ENCODE measurements at regions not wholly inside any gene's neighbourhood (a gene's known extent, or its start where the extent isn't known, plus 50 kb on each side); places are given as distances from the start of the nearest gene placed in this dataset.
"Not testable (repeated sequence)": the region's sequence is repeated elsewhere in the genome, so short reads cannot be mapped to it uniquely, and the experiment has no call there.

DNA sequence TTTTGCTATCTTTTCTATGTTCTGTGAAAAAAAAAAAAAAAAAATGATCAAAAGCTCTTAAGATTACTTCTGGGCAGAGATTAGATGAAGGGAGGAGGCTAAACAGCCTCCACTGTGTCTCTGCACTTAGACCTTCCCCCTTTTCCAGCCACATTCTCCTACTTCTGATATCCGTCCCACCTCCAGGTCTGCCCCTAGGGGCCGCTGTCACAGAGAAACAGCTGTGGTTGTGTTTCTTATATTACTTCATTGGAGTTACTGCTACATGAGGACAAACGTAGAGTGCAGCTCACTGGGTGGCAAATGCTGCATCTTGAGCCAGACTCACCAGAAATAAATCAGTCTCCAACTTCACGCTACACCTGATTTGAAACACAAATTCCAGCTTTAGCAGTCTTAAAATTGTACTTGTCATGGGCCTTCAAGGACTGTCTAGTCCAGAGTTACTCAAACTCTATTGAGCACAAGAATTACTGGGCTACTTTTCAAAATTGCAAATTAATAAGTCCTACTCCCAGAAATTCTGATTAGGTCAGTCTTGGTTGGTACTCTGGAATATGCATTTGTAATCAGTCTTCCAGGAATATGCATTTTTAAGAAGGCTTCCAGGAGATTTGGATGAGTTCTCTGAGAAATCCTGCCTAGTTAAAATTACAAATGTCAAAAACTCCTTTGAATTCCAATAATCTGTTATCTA, 125.2 kb upstream of the PTBP2 start:
- peak in 5 of 14 experiments; percentile 0 to 17 (median 4) for DNase-seq
- POLR2A ChIA-PET: no interaction called here
- H3K27me3 Mint-ChIP-seq: peaks cover 5% of the 10 kb centered on the region

GRCh38 chr1:96597218-96597617, 124.4 kb upstream of the PTBP2 start:
- no peaks in the 10 kb centered on the region for H3K36me3 Mint-ChIP-seq (ENCODE audit: low read depth)
- H3K4me1 Mint-ChIP-seq (ENCODE audit: low read depth): no peaks in the 10 kb centered on the region
- H3K27me3 ChIP-seq (ENCODE audit: control insufficient read depth in 1 of 2, insufficient read depth in 2 of 2, low read length in 2 of 2): no peaks in the 10 kb centered on the region
- ATAC-seq (ENCODE audit: poor library complexity): no peak
- TF ChIP-seq CTCF (IDR thresholded peaks at IDR 0.05): no peak
- no peaks in the 10 kb centered on the region for H3K9me3 Mint-ChIP-seq
- no peak overlapping the region for H3K4me3 Mint-ChIP-seq
- no peaks in the 10 kb centered on the region for H3K9me3 ChIP-seq (ENCODE audit: control insufficient read depth in 1 of 2, insufficient read depth in 1 of 2, low read length in 2 of 2)
- intact Hi-C loops (cut with DNase I, micrococcal nuclease): no loop called here
- no peaks in the 10 kb centered on the region for H3K4me1 ChIP-seq (ENCODE audit: insufficient read depth, low read length)
- DNase-seq: no peak
- H3K4me3 ChIP-seq (ENCODE audit: low read length): no peak overlapping the region
- CTCF ChIA-PET: no interaction called here
- peaks cover 5% of the 10 kb centered on the region for H3K27me3 Mint-ChIP-seq
- POLR2A ChIA-PET: no interaction called here
- H3K36me3 ChIP-seq (ENCODE audit: insufficient read depth, low read length): no peaks in the 10 kb centered on the region
- no peak overlapping the region for H3K27ac Mint-ChIP-seq
- no peak overlapping the region for H3K27ac ChIP-seq (ENCODE audit: low read depth in 1 of 2, low read length in 2 of 2)

More for the DNA sequence above, 125.2 kb upstream of the PTBP2 start:
- CTCF ChIA-PET: no interaction called here
- H3K36me3 ChIP-seq (ENCODE audit: insufficient read depth, low read length): no peaks in the 10 kb centered on the region
- Mint-ChIP-seq H3K4me1 (ENCODE audit: low read depth) (no peaks in the 10 kb centered on the region), H3K4me3 (no peak overlapping the region), H3K36me3 (ENCODE audit: low read depth) (no peaks in the 10 kb centered on the region), H3K27ac (no peak overlapping the region), H3K9me3 (no peaks in the 10 kb centered on the region)
- no peaks in the 10 kb centered on the region for H3K4me1 ChIP-seq (ENCODE audit: insufficient read depth, low read length)
- no peak for TF ChIP-seq CTCF (IDR thresholded peaks at IDR 0.05)
- no peaks in the 10 kb centered on the region for H3K9me3 ChIP-seq (ENCODE audit: control insufficient read depth in 1 of 2, insufficient read depth in 1 of 2, low read length in 2 of 2)
- no peak overlapping the region for H3K4me3 ChIP-seq (ENCODE audit: low read length)
- ATAC-seq (ENCODE audit: poor library complexity): no peak
- no peaks in the 10 kb centered on the region for H3K27me3 ChIP-seq (ENCODE audit: control insufficient read depth in 1 of 2, insufficient read depth in 2 of 2, low read length in 2 of 2)
- no peak overlapping the region for H3K27ac ChIP-seq (ENCODE audit: low read depth in 1 of 2, low read length in 2 of 2)
- intact Hi-C loops (cut with DNase I, micrococcal nuclease): no loop called here

DNA sequence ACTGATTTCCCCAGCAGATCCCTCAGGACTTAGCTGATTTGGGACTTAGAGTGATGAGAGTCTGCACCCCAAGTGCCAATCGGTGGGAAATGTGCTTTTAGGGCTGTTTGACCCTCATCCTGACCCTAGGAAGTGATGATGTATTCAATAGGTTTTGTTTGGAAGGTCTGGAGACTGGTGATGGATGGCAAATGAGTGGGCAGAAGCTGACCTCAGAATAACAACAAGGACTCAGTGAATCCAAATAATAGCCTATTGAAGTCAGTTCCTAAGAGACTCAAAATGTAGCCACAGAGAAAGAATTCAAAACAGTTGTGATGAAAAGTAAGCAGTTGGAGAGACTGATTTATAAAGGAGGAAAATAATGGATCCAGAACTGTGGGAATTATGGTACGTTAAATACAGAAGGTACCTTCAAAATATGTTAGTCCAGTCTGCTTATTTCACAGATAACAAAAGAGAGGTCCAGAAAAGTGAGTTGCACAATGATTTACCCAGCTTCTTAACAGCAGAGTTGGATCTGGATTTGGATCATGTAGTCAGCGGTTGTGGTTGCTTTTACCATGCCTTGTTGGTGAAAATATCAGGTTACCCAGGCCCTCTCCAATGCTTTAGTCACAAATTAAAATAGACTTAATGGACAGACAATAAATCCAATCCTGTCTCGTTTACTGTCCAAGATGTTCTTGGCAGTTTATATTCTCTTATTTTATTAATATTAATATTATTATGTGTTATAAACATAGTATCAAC, 123.0 kb upstream of the PTBP2 start:
- DNase-seq: no peak
- Mint-ChIP-seq H3K9me3 (no peaks in the 10 kb centered on the region), H3K27me3 (peaks cover 5% of the 10 kb centered on the region), H3K4me1 (ENCODE audit: low read depth) (no peaks in the 10 kb centered on the region), H3K4me3 (no peak overlapping the region), H3K36me3 (ENCODE audit: low read depth) (no peaks in the 10 kb centered on the region), H3K27ac (no peak overlapping the region)
- ATAC-seq (ENCODE audit: poor library complexity): no peak
- TF ChIP-seq CTCF (IDR thresholded peaks at IDR 0.05): no peak
- intact Hi-C loops (cut with DNase I, micrococcal nuclease): no loop called here
- Histone ChIP-seq H3K27me3 (ENCODE audit: control insufficient read depth in 1 of 2, insufficient read depth in 2 of 2, low read length in 2 of 2) (no peaks in the 10 kb centered on the region), H3K36me3 (ENCODE audit: insufficient read depth, low read length) (no peaks in the 10 kb centered on the region), H3K4me3 (ENCODE audit: low read length) (no peak overlapping the region), H3K4me1 (ENCODE audit: insufficient read depth, low read length) (no peaks in the 10 kb centered on the region), H3K9me3 (ENCODE audit: control insufficient read depth in 1 of 2, insufficient read depth in 1 of 2, low read length in 2 of 2) (no peaks in the 10 kb centered on the region), H3K27ac (ENCODE audit: low read depth in 1 of 2, low read length in 2 of 2) (no peak overlapping the region)
- POLR2A ChIA-PET: no interaction called here
- CTCF ChIA-PET: no interaction called here

DNA sequence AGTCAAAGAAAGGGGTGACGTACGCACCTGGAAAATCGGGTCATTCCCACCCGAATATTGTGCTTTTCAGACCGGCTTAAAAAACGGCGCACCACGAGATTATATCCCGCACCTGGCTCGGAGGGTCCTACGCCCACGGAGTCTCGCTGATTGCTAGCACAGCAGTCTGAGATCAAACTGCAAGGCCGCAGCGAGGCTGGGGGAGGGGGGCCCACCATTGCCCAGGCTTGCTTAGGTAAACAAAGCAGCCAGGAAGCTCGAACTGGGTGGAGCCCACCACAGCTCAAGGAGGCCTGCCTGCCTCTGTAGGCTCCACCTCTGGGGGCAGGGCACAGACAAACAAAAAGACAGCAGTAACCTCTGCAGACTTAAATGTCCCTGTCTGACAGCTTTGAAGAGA, 117.0 kb upstream of the PTBP2 start:
- intact Hi-C loops (cut with DNase I, micrococcal nuclease): not testable (repeated sequence)

DNA sequence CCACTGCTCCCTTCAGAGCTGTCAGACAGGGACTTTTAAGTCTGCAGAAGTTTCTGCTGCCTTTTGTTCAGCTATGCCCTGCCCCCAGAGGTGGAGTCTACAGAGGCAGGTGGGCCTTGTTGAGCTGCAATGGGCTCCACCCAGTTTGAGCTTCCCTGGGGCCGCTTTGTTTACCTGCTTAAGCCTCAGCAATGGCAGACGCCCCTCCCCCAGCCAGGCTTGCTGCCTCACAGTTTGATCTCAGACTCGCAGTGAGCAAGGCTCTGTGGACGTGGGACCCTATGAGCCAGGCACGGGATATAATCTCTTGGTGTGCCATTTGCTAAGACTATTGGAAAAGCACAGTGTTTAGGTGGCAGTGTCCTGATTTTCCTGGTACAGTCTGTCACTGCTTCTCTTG, 104.2 kb upstream of the PTBP2 start:
- H3K4me3 ChIP-seq (ENCODE audit: low read length); DNase-seq; H3K9me3 ChIP-seq (ENCODE audit: control insufficient read depth in 1 of 2, insufficient read depth in 1 of 2, low read length in 2 of 2); H3K36me3 ChIP-seq (ENCODE audit: insufficient read depth, low read length); H3K9me3 Mint-ChIP-seq; ATAC-seq (ENCODE audit: poor library complexity); H3K27ac Mint-ChIP-seq; H3K4me1 Mint-ChIP-seq (ENCODE audit: low read depth); H3K27me3 ChIP-seq (ENCODE audit: control insufficient read depth in 1 of 2, insufficient read depth in 2 of 2, low read length in 2 of 2); H3K27ac ChIP-seq (ENCODE audit: low read depth in 1 of 2, low read length in 2 of 2); POLR2A ChIA-PET; H3K4me3 Mint-ChIP-seq; H3K4me1 ChIP-seq (ENCODE audit: insufficient read depth, low read length); intact Hi-C loops (cut with DNase I, micrococcal nuclease); H3K36me3 Mint-ChIP-seq (ENCODE audit: low read depth); CTCF ChIA-PET: not testable (repeated sequence)
- H3K27me3 Mint-ChIP-seq: peaks cover 14% of the 10 kb centered on the region

More for the DNA sequence above, 117.0 kb upstream of the PTBP2 start:
- H3K27me3 Mint-ChIP-seq; H3K4me3 Mint-ChIP-seq; DNase-seq; H3K27me3 ChIP-seq (ENCODE audit: control insufficient read depth in 1 of 2, insufficient read depth in 2 of 2, low read length in 2 of 2); H3K36me3 Mint-ChIP-seq (ENCODE audit: low read depth); H3K9me3 ChIP-seq (ENCODE audit: control insufficient read depth in 1 of 2, insufficient read depth in 1 of 2, low read length in 2 of 2); H3K4me1 Mint-ChIP-seq (ENCODE audit: low read depth); H3K4me1 ChIP-seq (ENCODE audit: insufficient read depth, low read length); POLR2A ChIA-PET; H3K4me3 ChIP-seq (ENCODE audit: low read length); H3K9me3 Mint-ChIP-seq; ATAC-seq (ENCODE audit: poor library complexity); CTCF ChIA-PET; H3K27ac Mint-ChIP-seq; H3K27ac ChIP-seq (ENCODE audit: low read depth in 1 of 2, low read length in 2 of 2); H3K36me3 ChIP-seq (ENCODE audit: insufficient read depth, low read length): not testable (repeated sequence)
